ENCODE measurements at regions not wholly inside any gene's neighbourhood (a gene's known extent, or its start where the extent isn't known, plus 50 kb on each side); places are given as distances from the start of the nearest gene placed in this dataset.

GRCh38 chr18:51649796-51650195 lies 452.3 kb upstream of the MEX3C start:
- no peak for TF ChIP-seq CTCF (IDR thresholded peaks at IDR 0.05)
- TF ChIP-seq POLR2A (IDR thresholded peaks at IDR 0.05): no peak

All from body of pancreas (tissue), 4 donors.